ENCODE measurements at regions not wholly inside any gene's neighbourhood (a gene's known extent, or its start where the extent isn't known, plus 50 kb on each side); places are given as distances from the start of the nearest gene placed in this dataset.
"Not testable (repeated sequence)": the region's sequence is repeated elsewhere in the genome, so short reads cannot be mapped to it uniquely, and the experiment has no call there.

DNA sequence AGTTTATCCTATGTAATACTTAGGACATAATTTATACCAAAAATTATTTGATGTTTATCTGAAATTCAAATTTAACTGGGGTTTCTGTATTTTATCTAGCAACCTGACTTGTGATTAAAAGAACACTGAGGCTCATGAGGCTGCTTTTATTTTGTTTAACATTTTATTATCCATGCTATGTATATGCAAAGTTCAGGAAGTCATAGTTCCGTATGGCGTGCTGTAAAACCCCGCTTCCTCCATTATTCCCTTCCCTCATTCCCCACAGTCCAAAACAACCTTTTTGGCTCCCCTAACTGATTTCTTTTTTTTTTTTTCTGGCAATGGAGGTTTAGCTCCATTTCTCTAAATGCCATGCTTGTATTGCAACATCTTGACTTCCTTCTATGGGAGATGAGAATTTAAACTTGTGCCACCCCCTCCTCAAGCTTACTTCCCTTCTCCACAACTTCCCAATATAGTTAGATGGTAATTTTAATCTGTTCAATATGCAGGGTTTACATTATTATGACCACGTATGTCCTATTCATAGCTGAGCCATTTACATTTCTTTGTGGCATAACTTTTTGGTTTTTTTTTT is 138.0 kb upstream of the DNAH14 start:
- no peak for DNase-seq (ENCODE audit: low read depth)

DNA sequence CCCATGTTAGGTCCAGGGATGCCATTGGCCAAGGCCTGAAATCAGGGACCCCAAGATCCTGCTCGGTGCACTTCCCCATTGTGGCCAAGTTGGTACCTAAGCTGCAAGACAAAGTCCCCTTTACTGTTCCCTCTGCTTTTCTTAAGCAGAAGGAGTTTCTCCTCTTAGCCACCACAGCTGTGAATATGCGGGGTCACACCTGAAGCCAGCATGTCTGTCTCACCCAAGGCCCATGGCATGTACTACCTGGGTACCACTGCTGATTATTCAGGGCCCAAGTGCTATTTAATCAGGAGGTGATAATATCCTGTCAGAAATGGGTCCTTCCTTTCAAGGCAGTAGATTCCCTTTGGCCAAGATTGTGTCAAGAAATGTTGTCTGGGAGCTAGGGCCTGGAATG is 133.9 kb upstream of the DNAH14 start:
- DNase-seq (ENCODE audit: low read depth) = no peak

DNA sequence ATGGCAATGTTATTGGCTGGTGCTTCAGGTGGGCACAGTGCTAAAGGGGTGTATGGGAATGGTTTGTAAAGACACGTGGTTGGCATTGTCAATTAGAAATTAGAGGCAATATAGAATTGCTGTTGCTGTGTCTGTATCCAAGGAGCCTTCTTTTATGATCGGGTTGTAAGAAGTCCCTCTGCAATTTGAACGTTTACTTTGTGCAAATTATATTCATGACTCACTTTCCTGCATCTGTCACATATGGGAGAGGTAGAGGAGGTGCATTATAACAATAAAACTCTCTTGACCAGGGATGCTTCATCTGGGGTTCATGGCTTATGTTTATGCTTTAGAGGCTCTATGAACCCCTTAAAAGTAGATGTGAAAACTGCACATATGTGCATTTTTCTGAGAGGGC is 130.4 kb upstream of the DNAH14 start:
- DNase-seq (ENCODE audit: low read depth) = no peak

DNA sequence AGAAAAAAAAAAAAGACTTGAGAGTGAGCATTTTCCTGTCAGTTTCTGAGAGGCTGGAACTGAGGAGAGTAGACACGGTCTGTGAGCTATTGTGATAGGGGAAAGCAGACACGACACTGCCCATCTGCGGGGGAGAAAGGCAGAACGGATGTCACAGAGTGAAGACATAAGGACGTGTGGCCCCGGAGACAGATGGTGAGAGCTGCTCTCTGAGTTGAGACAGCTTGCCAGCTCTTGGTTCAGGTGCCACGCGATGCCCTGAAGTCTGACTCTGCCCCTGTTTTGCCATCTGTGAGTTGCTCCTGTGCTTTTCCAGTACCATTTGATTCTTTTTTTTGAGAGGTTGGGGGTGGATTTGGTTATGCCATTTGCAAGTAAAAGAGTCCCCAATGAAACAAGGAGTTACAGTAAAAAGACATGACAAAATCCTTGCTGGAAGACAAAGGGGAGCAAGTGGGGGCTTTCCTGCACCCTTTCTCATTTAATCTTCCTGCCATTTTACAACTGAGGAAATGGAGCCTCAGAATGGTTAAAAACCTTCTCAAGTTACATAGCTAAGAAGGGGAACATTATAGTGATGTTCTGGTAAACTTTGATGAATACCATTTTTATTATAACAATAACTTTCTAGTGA is 128.9 kb upstream of the DNAH14 start:
- no peak for DNase-seq (ENCODE audit: low read depth)

DNA sequence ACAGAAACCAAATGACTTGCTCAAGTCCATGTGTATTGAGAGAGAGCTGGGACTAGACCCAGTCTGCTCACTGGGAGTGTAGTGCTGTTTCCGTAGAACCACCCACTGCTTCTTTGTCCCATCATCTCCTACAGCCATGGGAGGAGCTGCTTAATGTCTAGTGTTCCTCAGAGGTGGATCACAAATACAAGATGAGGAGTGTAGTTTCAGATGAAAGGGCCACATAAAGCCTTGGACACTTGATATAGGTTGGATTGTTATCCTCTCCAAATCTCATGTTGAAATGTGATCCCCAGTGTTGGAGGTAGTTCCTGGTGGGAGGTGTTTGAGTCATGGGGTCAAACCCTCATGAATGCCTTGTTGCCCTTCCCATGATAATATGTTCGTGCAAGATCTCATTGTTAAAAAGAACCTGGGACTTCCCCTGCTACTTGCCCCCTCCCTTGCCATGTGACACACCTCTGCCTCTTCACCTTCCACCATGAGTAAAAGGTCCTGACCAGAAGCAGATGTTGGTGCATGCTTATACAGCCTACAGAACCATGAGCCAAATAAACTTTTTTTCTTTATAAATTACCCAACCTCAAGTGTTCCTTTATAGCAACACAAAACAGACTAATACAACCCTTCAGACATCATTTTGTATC is 127.5 kb upstream of the DNAH14 start:
- no peak for DNase-seq (ENCODE audit: low read depth)

DNA sequence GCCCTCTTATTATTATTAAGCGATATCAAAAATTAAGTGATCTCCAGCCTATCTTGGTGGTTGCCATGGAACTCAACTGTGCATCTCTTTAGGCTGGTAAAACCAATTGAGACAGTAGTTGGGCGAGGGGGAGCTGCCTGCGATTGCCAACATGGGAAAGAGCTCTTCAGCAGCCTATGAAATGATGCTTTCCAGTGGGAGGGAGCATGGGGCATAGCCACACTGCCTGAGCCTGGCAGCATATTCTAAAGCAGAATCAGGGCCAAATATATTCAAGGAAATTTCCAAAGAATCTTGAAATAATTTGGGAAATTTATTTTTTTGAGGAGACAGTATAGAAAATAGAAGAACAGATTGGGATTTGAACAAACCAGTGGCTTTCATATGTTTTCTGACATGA is 126.9 kb upstream of the DNAH14 start:
- no peak for DNase-seq (ENCODE audit: low read depth)

DNA sequence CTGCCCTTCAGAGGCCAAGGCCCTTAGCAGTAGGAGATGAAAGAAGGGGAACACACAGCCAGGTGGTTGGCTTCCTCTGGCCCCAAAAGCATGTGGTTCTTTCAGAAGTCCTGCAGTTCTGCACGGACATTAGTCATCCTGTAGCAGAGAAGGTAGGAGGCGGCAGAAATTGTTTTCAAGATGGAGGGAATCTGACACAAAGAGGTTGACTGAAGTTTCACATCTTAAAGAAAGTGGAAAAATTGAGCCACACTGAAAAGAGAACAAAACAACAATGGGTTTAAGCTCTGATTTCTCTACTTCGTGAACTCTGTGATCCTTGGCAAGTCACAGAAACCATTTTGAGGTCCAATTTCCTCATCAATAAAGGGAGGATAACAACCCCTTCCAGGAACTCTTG is 125.3 kb upstream of the DNAH14 start:
- DNase-seq (ENCODE audit: low read depth) = no peak

DNA sequence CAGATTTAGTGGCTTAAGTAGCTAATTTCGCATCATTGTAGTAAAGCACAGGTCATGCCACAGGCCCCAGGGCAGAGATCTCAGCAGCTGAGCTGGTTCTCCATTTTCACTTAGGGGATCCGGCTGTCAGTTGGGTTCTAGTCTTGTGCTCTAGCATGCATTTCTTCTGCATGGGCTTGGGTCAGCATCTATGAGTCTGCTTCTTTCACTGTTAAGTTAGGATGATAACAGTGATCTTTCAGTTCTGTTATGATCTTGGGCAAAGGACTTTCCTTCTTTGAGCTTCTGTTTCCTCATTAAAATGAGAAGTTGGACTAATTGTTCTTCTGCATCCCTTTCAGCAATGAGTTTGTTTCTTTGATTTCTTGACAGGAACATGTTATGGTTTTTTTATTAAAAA is 123.6 kb upstream of the DNAH14 start:
- DNase-seq (ENCODE audit: low read depth) = no peak

DNA sequence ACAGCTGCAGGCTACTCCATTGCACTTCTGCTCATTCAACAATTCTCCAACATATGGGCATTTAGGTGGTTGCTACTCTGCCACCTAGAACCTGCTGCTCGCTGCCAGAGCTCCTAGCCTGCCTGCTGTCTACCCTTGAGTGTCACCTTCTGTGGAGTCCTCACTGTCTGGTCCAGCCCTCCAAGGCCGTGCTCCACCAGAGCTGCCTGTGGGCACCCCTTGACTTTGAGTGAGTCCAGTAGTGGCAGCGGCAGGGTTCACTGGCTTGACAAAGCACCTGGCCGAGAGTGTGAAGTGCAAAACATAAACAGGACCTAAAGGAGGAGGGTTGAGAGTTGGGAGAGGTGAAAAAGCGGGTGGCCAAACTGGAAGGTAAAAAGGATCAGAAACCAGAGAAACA is 120.3 kb upstream of the DNAH14 start:
- DNase-seq (ENCODE audit: low read depth) = no peak

DNA sequence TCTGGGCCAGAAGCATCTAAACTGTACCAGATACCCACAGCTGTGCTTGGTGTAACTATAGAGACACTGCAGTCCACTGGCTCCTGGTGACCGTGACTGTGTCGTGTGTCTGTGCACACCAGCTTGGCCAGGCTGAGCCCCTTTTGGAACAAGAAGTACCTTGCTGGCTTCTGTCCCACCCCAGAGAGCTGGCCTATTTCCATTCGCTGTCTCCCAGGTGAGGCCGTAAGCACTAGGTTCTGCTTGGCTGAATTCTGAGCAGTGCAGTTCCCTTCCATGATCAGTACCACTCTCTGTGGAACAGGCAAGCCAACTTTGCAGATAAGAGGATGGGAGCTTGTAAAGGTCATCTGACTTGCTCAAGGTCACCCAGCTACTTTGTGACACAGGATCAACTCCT is 119.9 kb upstream of the DNAH14 start:
- DNase-seq (ENCODE audit: low read depth) = no peak

DNA sequence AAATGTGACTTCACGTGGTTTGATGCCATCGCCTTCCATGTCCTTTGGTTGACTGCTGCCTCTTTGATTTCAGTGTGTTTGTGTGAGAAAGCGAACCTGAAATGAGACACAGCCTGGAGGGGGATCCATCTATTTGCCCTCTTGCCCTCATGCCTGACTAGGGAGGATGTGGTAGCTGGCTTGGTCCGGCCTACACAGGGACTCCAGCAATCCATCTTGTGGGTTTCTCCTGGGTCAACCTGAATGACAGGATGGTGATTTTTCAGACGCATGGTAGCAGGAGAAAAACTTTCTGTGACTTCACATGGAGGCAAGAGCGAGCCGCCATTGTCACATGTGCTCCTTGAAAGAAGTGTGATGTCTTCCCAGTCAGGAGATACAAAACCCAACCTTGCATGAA is 117.9 kb upstream of the DNAH14 start:
- no peak for DNase-seq (ENCODE audit: low read depth)

DNA sequence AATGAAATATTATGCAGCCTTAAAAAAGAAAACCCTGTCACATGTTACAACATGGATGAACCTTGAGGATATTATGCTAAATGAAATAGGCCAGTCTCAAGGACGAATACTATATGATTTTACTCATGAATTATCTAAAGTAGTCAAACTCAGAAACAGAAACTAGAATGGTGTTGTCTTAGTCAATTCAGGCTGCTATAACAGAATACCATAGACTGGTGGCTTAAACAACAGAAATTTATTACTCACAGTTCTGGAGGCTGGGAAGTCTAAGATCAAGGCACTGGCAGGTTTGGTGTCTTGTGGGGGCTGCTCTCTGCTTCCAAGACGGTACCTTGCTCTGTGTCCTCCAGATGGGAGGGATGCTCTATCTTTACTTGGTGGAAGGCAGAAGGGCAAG is 113.8 kb upstream of the DNAH14 start:
- DNase-seq (ENCODE audit: low read depth) = no peak

DNA sequence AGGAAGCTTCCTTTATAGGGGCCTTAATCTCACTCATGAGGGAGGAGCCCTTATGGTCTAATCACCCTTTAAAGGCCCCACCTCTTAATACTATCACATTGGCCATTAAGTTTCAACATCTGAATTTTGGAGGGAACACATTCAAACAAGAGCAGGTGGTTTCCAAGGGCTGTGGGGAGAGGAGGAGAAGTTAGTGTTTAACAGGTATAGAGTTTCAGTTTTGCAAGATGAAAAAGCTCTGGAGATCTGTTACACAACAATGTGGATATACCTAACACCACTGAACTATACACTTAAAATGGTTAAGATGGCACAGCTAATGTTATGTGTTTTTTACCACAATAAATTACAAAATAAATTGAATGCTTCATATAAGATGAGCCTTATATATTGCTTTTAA is 113.4 kb upstream of the DNAH14 start:
- no peak for DNase-seq (ENCODE audit: low read depth)

DNA sequence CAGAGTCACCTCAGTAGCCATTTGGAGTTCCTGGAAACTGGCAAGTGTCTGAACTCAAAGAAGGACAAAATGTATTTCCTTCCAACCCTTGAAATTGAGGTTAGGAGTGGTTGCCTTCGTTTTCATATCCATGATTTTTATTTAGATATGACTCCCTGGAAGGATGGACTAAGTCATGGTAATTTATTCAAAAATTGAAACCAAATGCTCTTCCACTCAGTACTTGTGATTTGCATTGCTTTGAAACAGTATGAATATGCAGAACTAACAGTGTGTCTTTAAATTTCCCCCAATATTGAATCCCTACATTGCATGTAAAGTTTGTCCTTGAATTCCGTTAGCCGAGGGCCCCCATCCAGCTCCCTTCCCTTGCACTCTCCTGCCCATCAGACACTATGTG is 112.1 kb upstream of the DNAH14 start:
- no peak for DNase-seq (ENCODE audit: low read depth)

DNA sequence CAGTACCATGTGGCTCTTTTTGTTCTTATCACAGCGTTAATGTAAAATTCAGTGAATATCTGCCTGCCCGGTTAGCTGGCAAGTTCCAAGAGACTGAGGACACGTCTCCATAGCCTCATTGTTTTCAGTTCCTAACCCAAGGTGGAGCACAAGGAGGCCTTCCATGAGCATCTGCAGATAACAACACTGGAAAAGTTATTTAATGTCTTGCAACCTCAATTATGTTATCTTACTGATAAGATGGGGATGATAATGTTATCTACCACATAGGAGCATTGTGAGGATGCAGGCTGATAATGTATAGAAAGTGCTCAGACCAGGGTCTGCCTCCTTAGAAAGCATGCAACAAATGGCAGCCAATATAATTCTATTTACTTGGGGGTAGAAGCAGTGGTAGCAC is 109.6 kb upstream of the DNAH14 start:
- no peak for DNase-seq (ENCODE audit: low read depth)

DNA sequence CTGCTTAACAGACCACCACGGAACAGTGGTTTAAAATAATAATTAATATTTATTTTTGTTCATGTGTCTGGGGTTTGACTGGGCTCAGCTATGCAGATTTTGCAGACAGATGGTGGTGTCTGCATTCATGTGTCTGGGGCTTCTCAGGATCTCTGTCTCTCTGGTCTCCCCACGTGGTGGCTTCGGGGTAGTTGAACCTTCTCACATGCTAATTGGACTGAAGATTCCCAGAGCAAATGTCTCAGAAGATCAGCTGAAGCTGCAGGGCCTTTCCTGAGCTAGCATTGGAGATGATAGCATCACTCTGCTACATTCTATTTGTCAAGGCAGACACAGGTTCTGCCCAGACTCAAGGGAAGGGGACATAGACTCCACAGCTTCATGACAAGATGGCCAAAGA is 109.1 kb upstream of the DNAH14 start:
- no peak for DNase-seq (ENCODE audit: low read depth)

DNA sequence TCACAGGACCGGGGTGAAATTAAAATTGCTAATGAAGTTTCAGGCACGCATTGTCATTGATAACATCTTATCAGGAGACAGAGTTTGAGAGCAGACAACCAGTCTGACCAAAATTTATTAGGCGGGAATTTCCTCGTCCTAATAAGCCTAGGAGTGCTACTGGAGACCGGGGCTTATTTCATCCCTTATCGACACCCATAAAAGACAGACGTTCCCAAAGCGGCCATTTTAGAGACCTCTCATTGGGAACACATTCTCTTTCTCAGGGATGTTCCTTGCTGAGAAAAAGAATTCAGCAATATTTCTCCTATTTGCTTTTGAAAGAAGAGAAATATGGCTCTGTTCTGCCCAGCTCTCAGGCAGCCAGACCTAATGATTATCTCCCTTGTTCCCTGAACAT is 107.7 kb upstream of the DNAH14 start:
- not testable (repeated sequence) for DNase-seq (ENCODE audit: low read depth)

DNA sequence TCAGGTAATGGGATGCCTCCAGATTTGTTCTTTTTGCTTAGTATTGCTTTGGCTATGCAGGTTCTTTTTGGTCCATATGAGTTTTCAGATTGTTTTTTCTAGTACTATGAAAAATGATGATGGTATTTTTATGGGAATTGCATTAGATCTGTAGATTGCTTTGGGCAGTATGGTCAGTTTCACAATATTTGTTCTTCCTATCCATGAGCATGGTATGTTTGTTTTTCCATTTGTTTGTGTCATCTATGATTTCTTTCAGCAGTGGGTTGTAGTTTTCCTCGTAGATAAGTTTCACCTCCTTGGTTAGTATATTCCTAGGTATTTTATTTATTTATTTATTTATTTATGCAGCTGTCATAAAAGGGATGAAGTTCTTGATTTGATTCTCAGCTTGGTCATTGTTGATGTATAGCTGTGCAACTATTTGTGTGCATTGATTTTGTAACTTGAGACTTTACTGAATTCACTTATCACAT is 103.9 kb upstream of the DNAH14 start:
- DNase-seq (ENCODE audit: low read depth) = no peak

DNA sequence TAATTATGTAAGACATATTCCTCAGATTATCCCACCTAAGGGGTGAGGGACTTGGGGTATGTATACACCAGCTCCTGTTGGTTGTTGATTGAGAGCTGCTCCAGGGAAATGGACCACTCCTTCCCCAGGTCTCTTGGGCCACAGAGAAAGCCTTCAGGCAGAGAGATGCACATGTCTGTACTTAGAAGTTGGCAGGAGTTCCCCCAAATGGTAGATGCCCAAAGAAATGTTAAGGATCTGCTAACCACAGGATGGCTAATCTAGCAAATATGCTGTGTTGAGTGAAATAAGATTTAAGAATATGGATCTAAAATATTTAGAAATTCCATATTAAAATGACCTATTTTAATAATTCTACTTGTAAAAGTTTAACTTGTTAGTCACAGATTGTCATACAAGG is 100.8 kb upstream of the DNAH14 start:
- no peak for DNase-seq (ENCODE audit: low read depth)

DNA sequence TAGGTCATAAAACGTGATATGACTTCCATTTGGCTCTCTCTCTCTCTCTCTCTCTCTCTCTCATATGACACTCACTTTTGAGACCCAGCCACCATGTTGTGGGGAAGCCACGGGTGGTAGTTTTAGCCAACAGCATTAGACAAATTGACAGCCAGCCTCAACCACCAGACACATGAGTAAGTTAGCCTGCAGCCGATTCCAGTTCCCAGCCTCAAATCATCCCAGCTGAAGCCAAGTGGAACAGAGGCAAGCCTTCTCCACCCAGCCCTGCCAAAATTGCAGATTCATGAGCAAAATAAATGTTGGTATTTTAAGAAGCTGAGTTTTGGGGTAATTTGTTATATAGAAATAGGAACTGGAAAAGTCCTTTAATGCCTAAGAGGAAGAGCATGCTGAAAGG is 98.0 kb upstream of the DNAH14 start:
- DNase-seq (ENCODE audit: low read depth) = no peak

DNA sequence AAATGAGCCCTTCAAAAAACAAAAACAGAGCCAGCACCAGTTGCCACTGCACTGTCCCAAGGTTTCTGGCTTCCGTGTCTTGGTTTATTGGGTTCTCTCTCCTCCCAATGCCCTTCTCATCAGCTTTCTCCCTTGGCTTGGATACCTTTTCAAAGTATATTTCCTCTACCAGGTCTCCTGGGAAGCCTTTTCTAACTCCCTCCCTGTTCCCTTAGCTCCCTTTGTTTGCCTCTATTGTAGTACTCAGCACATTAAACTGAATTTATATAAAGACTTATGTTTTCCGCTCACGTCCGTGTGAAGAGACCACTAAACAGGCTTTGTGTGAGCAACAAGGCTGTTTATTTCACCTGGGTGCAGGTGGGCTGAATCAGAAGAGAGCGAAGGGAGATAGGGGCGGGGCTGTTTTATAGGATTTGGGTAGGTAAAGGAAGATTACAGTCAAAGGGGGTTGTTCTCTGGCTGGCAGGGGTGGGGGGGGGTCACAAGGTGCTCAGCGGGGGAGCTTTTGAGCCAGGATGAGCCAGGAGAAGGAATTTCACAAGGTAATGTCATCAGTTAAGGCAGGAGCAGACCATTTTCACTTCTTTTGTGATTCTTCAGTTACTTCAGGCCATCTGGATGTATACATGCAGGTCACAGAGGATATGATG is 89.7 kb upstream of the DNAH14 start:
- not testable (repeated sequence) for DNase-seq (ENCODE audit: low read depth)

DNA sequence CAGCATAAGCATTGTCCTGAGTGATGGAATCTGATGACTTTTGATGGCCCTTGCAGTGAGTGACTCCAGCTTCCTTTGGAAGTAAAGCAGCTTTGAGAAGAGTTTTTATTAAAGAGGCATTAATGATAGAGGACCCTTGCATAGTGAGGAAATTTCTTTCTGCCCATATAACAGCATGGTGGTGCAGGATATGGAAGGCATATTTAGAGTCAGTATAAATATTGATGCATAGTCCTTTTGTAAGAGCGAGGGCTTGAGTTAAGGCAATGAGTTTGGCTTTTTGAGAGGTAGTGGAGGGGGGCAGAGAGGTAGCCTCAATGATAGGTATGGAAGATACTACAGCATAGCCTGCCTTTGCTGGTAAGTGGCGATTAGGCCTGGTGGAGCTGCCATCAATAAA is 87.7 kb upstream of the DNAH14 start:
- not testable (repeated sequence) for DNase-seq (ENCODE audit: low read depth)
